Erythroblast (primary cell): ENCODE measurements at regions not wholly inside any gene's neighbourhood (a gene's known extent, or its start where the extent isn't known, plus 50 kb on each side); places are given as distances from the start of the nearest gene placed in this dataset.

Experiments
- GATA1 ChIP-seq: IDR thresholded peaks from 2 replicates; pipeline ENCODE4 v1.6.1; 2011; ENCODE audit warnings: low read depth, mild to moderate bottlenecking, control low read depth, low read length, moderate library complexity
- POLR2A ChIP-seq: IDR thresholded peaks from 2 replicates; pipeline ENCODE4 v1.6.1; 2011; ENCODE audit warnings: mild to moderate bottlenecking, low read length

DNA sequence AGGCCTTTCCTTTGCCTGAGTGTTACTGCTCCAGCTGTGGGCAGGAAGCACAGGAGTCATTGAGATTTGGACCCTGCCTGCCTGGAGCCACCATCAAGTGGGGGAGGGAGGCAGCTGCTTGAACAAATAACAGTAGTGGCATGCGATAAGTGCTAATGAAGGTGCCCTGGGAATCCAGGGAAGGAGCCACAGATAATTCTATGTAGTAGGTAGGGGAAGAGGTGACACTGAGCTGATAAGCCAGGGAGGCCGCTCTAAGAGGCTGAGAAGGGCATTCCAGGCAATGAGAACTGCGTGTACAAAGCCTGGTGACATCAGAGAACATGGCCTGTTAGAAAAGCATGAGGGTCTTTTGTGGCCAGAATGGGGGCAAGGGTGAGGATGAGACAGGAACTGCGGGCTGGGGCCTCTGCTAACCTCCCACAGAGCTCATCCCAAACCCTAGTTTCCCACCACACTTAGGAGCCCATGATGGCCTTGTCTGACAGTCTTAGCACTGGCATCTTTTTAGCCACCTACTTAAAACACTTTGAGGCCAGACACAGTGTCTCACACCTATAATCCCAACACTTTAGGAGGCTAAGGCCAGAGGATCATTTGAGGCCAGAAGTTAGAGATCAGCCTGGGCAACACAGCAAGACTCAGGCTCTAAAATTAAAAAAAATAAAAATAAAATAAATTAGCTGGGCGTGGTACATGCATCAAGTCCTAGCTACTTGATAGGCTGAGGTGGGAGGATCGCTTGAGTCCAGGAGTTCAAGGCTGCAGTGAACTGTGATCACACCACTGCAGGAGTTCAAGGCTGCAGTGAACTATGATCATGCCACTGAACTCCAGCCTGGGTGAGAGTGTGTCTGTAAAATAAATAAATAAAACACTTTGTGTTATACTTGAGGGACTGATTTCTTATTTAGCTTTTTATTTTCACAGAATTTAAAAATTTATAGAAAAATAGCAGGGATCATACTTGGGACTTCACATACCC is 58.9 kb downstream of the TET3 start:
- TF ChIP-seq POLR2A (no peak), GATA1 (no peak)
